ENCODE measurements at regions not wholly inside any gene's neighbourhood (a gene's known extent, or its start where the extent isn't known, plus 50 kb on each side); places are given as distances from the start of the nearest gene placed in this dataset.

GRCh38 chr12:84480803-84481202 is 431.8 kb downstream of the SLC6A15 start:
- H3K4me1 ChIP-seq (ENCODE audit: control insufficient read depth, insufficient read depth, low read length) = no peaks in the 10 kb centered on the region
- no peak overlapping the region for H3K9ac ChIP-seq (ENCODE audit: low read depth, low read length)
- H3K4me3 ChIP-seq (ENCODE audit: insufficient read depth, low read depth, low read length) = no peak overlapping the region
- no peak overlapping the region for H4K5ac ChIP-seq (ENCODE audit: low read depth, low read length)
- no peak overlapping the region for H2BK120ac ChIP-seq (ENCODE audit: low read depth, low read length)
- DNase-seq (no peak), ATAC-seq (ENCODE audit: low read depth) (no peak)
- H3K9me1 ChIP-seq (ENCODE audit: insufficient read depth, low read length) = no peaks in the 10 kb centered on the region
- H4K20me1 ChIP-seq (ENCODE audit: insufficient read depth, low read length) = no peaks in the 10 kb centered on the region
- H3K36me3 ChIP-seq (ENCODE audit: control insufficient read depth, insufficient read depth, low read length) = no peaks in the 10 kb centered on the region
- H2AK5ac ChIP-seq (ENCODE audit: low read depth, low read length) = no peak overlapping the region
- no peak overlapping the region for H3K14ac ChIP-seq (replicated peaks; ENCODE audit: low read depth, low read length)
- no peaks in the 10 kb centered on the region for H3K79me1 ChIP-seq (ENCODE audit: low read depth in 1 of 2, low read length in 2 of 2)
- H3K9me3 ChIP-seq (ENCODE audit: control insufficient read depth, insufficient read depth, low read length) = no peaks in the 10 kb centered on the region
- dilution Hi-C loops (cut with HindIII; ENCODE audit: low sequenced_read_pairs, unreplicated experiment) (no loop called here), intact Hi-C loops (cut with micrococcal nuclease) (no loop called here), in situ Hi-C loops (cut with MboI; ENCODE audit: low sequenced_read_pairs) (no loop called here)
- CTCF ChIA-PET = no interaction called here
- BruUV-seq (replicated peaks) = no TSS peak
- no peak overlapping the region for H3K23ac ChIP-seq (ENCODE audit: low read depth, low read length)
- no peak overlapping the region for H2AFZ ChIP-seq (replicated peaks; ENCODE audit: low read length, poor library complexity)
- H3K4me2 ChIP-seq (ENCODE audit: low read depth, low read length) = no peak overlapping the region
- H3K56ac ChIP-seq (ENCODE audit: extremely low read depth, insufficient read depth, low read length) = no peak overlapping the region
- no peak overlapping the region for H3K4ac ChIP-seq (ENCODE audit: low read depth, low read length)
- whole genome bisulfite sequencing, 2 experiments (ENCODE audit: extremely low coverage in 2 of 2, insufficient read length in 1 of 2) = no CpG with 5 or more reads among the region's 3 CpGs
- H2AK9ac ChIP-seq (replicated peaks; ENCODE audit: low read depth, low read length, poor library complexity) = no peak overlapping the region
- no peak for TF ChIP-seq MAFK (IDR thresholded peaks at IDR 0.05; ENCODE audit: low read depth, low read length)
- no peak for TF ChIP-seq RFX5 (IDR thresholded peaks at IDR 0.05; ENCODE audit: low read depth, low read length)
- no peak for TF ChIP-seq MXI1 (IDR thresholded peaks at IDR 0.05; ENCODE audit: borderline replicate concordance, low read depth, low read length)
- TF ChIP-seq BHLHE40 (IDR thresholded peaks at IDR 0.05; ENCODE audit: low read depth, low read length) = no peak
- POLR2A ChIA-PET (ENCODE audit: unreplicated experiment) = no interaction called here
- H4K8ac ChIP-seq (ENCODE audit: low read depth in 2 of 2, low read length in 2 of 2) = no peak overlapping the region
- H3K18ac ChIP-seq (ENCODE audit: low read depth, low read length) = no peak overlapping the region
- no peak overlapping the region for H3K27ac ChIP-seq (ENCODE audit: insufficient read depth, low read length)
- H2BK20ac ChIP-seq (ENCODE audit: low read depth, low read length) = no peak overlapping the region
- no peaks in the 10 kb centered on the region for H3K27me3 ChIP-seq (ENCODE audit: control insufficient read depth, insufficient read depth, low read length)
- H4K91ac ChIP-seq (ENCODE audit: insufficient read depth, low read depth, low read length) = no peak overlapping the region
- no peak overlapping the region for H2BK5ac ChIP-seq (ENCODE audit: low read depth, low read length, poor library complexity, severe bottlenecking)
- H2BK15ac ChIP-seq (ENCODE audit: low read depth, low read length) = no peak overlapping the region

Measured in IMR-90 (cell line).